HG02642 (cell line): ENCODE measurements at regions not wholly inside any gene's neighbourhood (a gene's known extent, or its start where the extent isn't known, plus 50 kb on each side); places are given as distances from the start of the nearest gene placed in this dataset.

ENCODE experiments used
- ATAC-seq: cut with Tn5 transposase; IDR thresholded peaks from one replicate; pipeline ENCODE4 v1.9.1; 2021; ENCODE audit warnings: mild to moderate bottlenecking; ENCODE audit not compliant: unreplicated experiment, poor library complexity

DNA sequence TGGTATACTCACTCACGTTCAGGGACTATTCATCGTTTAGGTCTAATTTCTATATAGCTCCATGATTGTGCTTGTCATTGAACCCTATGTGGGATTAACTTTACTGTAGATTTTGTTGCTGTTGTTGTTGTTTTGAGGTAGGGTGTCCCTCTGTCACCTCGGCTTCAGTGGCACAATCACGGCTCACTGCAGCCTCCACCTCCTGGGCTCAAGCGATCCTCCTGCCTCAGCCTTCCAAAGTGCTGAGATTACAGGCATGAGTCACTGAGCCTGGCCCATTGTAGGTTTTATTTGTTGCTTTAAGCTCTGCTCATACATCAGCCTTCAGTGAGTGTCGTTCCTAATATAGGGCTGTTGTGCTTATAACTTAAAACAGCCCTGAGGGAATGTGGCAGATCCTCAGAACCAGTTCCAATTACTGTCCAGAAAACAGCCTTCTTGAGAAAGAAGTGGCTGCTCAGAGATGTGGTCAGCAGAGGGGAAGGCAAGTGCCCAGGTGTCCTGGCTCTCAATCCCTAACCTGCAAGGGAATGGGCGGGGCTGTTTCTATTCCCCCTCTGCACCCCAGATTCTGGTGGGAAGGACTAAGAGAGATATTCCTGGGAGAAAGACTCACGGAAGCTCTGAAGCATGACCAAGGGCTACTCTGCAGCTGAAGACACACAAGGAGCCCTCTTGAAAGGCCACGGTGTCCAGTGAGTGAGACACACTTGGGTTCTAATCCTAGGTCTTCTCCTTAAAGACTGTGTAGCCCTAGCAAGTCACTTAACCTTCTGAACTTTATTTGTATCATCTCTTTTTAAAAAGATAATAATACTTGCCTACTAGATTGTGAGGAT, 79.6 kb upstream of the LCLAT1 start:
- ATAC-seq, result no peak

GRCh38 chr2:30368258-30368657, 78.8 kb upstream of the LCLAT1 start:
- no peak for ATAC-seq

DNA sequence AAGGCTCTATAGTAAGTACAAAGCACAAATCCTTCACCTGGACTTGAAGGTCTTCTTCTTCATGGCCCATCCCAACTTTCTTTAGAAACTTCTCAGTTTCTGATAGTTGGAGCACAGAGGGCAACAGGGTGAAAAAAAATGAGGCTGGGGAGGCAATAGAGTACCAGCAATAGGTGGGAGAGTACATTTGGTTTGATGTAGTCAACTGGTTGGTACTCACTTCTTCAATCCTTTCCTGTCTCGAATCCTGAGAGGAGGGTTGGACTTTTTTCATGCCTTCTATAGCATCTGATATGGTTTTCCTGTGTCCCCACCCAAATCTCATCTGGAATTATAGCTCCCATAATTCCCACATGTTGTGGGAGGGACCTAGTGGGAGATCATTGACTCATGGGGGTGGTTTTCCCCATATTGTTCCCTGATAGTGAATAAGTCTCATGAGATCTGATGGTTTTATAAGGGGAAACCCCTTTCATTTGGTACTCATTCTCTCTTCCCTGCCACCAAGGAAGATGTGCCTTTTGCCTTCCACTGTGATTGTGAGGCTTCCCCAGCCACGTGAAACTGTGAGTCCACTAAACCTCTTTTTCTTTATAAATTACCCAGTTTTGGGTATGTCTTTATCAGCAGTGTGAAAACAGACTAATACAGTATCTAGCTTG, 75.9 kb upstream of the LCLAT1 start:
- no peak for ATAC-seq

GRCh38 chr2:30371772-30372373, 75.2 kb upstream of the LCLAT1 start:
- no peak for ATAC-seq

DNA sequence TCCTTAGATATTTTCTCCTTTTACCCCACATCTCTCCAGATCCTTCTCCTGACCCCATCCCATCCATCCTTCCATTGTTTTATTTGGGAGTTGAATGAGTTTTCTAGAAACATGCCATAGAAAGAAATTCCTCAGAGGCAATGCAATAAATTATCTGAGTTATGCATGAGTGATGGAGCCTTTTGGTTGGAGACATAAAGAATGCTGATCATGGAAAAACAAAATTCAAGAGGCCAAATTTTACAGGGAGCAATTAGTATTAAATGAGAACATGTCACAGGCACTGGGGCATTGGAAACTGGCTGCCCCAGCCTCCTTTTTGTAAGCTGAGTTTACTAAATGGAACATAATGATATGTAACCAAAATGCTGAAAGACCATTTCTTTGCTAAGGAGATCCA, 74.2 kb upstream of the LCLAT1 start:
- ATAC-seq, result no peak

- ATAC-seq, result no peak
Measured at GRCh38 chr2:30373881-30374302, 73.2 kb upstream of the LCLAT1 start.

GRCh38 chr2:30374380-30374779, 72.7 kb upstream of the LCLAT1 start:
- ATAC-seq, result no peak

GRCh38 chr2:30375915-30376314, 71.1 kb upstream of the LCLAT1 start:
- ATAC-seq, result no peak

- ATAC-seq, result no peak
Measured at GRCh38 chr2:30379481-30379880, 67.6 kb upstream of the LCLAT1 start.

- ATAC-seq, result no peak
Measured at GRCh38 chr2:30380824-30381223, 66.2 kb upstream of the LCLAT1 start.

- no peak for ATAC-seq
Measured at GRCh38 chr2:30382162-30382783, 64.8 kb upstream of the LCLAT1 start.

DNA sequence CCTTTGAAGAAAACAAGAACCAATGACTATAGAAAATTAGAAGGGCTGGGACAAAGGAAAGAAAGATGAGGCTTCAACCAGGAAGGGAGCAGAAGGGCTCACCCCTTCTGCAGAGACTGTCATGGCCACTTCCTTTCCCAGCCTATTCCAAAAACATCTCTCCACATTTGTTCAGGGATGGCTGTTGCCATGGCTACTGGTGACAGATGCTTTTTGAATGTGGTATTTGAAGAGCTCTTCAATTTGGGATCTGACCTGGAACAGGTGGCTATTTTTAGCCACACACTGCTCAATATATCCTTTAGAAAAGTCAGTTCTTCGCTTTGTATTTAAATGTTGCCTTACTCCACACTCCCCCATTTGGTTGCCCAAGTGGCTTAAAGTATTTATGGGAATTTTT, 64.1 kb upstream of the LCLAT1 start:
- ATAC-seq, result no peak

GRCh38 chr2:30385327-30385726, 61.7 kb upstream of the LCLAT1 start:
- no peak for ATAC-seq

DNA sequence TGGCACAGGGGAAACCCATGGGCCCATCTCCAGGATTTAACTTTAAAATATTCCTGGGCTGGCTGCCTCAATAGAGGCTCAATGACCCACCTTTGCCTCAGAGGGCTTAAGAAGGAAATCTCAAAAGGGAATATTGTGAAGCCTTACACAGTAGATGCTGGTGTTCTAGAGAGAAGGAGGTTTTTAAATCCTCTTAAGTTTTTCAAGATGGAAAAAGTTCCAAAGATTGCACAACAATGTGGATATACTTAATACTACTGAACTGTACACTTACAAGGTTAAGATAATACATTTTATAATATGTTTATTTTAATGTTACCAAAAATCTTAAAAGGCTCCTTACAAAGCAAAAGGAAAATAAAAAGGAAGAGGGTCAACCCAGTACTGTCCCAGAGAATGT, 54.9 kb upstream of the LCLAT1 start:
- no peak for ATAC-seq

GRCh38 chr2:30393510-30393909, 53.5 kb upstream of the LCLAT1 start:
- ATAC-seq, result no peak

DNA sequence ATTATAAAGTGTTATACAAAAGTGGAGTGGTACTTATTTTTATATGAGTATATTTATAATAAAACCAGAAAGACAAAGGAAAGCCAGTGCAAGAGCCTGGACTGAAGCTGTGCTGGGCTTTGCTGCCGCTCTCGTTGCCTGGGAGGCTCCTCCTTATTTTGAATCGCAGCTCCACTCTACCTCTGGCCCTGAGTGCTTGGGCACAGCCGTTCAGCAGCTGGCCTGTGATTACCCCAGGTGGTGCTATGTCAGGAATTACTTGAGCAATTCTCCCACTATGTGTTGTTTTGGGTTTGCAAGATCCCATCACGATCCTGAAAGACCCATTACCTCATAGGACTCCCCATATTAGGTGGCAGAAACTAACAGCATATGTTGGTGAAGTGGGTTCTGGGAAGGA, 53.0 kb upstream of the LCLAT1 start:
- ATAC-seq, result no peak

- no peak for ATAC-seq
Measured at GRCh38 chr2:30396436-30397232, 50.4 kb upstream of the LCLAT1 start.
